Chondrocyte (in vitro differentiated cells): ENCODE measurements at regions not wholly inside any gene's neighbourhood (a gene's known extent, or its start where the extent isn't known, plus 50 kb on each side); places are given as distances from the start of the nearest gene placed in this dataset.

ENCODE experiments used
- DNase-seq: peaks from one replicate; pipeline ENCODE4 v3.0.0; 2021; ENCODE audit warnings: mixed read lengths, low spot score
- H3K27ac Mint-ChIP-seq: one replicate; pipeline ENCODE4 v1.8.0; 2021; ENCODE audit warnings: mild to moderate bottlenecking, moderate library complexity, mixed read lengths; ENCODE audit not compliant: unreplicated experiment
- H3K27me3 Mint-ChIP-seq: 2 replicates; pipeline ENCODE4 v1.8.0; 2021; ENCODE audit warnings: low read depth, mixed read lengths
- H3K36me3 Mint-ChIP-seq: 2 replicates; pipeline ENCODE4 v1.8.0; 2021; ENCODE audit warnings: low read depth, mixed read lengths
- H3K4me1 Mint-ChIP-seq: 2 replicates; pipeline ENCODE4 v1.8.0; 2021; ENCODE audit warnings: low read depth, mild to moderate bottlenecking, mixed read lengths
- H3K4me3 Mint-ChIP-seq: one replicate; pipeline ENCODE4 v1.8.0; 2021; ENCODE audit warnings: mild to moderate bottlenecking, moderate library complexity, mixed read lengths; ENCODE audit not compliant: unreplicated experiment
- H3K9me3 Mint-ChIP-seq: 2 replicates; pipeline ENCODE4 v1.8.0; 2021; ENCODE audit warnings: low read depth, mixed read lengths
- CTCF ChIP-seq: fragments of 200-600 bp; sonication (generic); IDR thresholded peaks from 2 replicates; pipeline ENCODE4 v1.5.0; 2021; ENCODE audit warnings: antibody characterized with exemption, mild to moderate bottlenecking, moderate library complexity

GRCh38 chr2:139790807-139791752 lies 1010.9 kb upstream of the NXPH2 start:
- TF ChIP-seq CTCF = peak; percentile 84
- H3K27me3 Mint-ChIP-seq = peaks cover 11% of the 10 kb centered on the region
- no peak for DNase-seq
- no peaks in the 10 kb centered on the region for H3K9me3 Mint-ChIP-seq
- H3K27ac Mint-ChIP-seq = no peak overlapping the region
- H3K4me1 Mint-ChIP-seq = no peaks in the 10 kb centered on the region
- no peak overlapping the region for H3K4me3 Mint-ChIP-seq
- H3K36me3 Mint-ChIP-seq = no peaks in the 10 kb centered on the region

GRCh38 chr2:139790136-139790535 lies 1009.9 kb upstream of the NXPH2 start:
- no peaks in the 10 kb centered on the region for H3K9me3 Mint-ChIP-seq
- no peaks in the 10 kb centered on the region for H3K4me1 Mint-ChIP-seq
- no peak for TF ChIP-seq CTCF
- peaks cover 13% of the 10 kb centered on the region for H3K27me3 Mint-ChIP-seq
- H3K4me3 Mint-ChIP-seq = no peak overlapping the region
- no peak for DNase-seq
- no peak overlapping the region for H3K27ac Mint-ChIP-seq
- no peaks in the 10 kb centered on the region for H3K36me3 Mint-ChIP-seq

GRCh38 chr2:139778732-139779131 lies 998.5 kb upstream of the NXPH2 start:
- no peaks in the 10 kb centered on the region for H3K36me3 Mint-ChIP-seq

GRCh38 chr2:139773720-139774277 lies 993.6 kb upstream of the NXPH2 start:
- no peak for TF ChIP-seq CTCF
- Mint-ChIP-seq H3K9me3 (no peaks in the 10 kb centered on the region), H3K27ac (no peak overlapping the region), H3K36me3 (no peaks in the 10 kb centered on the region), H3K4me1 (no peaks in the 10 kb centered on the region), H3K27me3 (peaks cover 4% of the 10 kb centered on the region), H3K4me3 (no peak overlapping the region)
- DNase-seq = no peak

More at GRCh38 chr2:139778732-139779131, 998.5 kb upstream of the NXPH2 start:
- Mint-ChIP-seq H3K27me3 (peaks cover 6% of the 10 kb centered on the region), H3K9me3 (no peaks in the 10 kb centered on the region), H3K27ac (no peak overlapping the region), H3K4me3 (no peak overlapping the region), H3K4me1 (no peaks in the 10 kb centered on the region)
- TF ChIP-seq CTCF = no peak
- DNase-seq = no peak

GRCh38 chr2:139769633-139770032 lies 989.4 kb upstream of the NXPH2 start:
- Mint-ChIP-seq H3K9me3 (no peaks in the 10 kb centered on the region), H3K27ac (no peak overlapping the region), H3K36me3 (no peaks in the 10 kb centered on the region), H3K4me3 (no peak overlapping the region), H3K4me1 (no peaks in the 10 kb centered on the region), H3K27me3 (peaks cover 11% of the 10 kb centered on the region)
- TF ChIP-seq CTCF = no peak
- no peak for DNase-seq
